CD8-positive, alpha-beta memory T cell (primary cell): ENCODE measurements at regions not wholly inside any gene's neighbourhood (a gene's known extent, or its start where the extent isn't known, plus 50 kb on each side); places are given as distances from the start of the nearest gene placed in this dataset.
A peak's percentile ranks its signal among the peaks of the same experiment; 100 is the strongest.

Source experiments
- CTCF ChIA-PET: fragments of 350-600 bp; sonication (Branson Sonifier 250); formaldehyde crosslinking; loops from one replicate; lab custom pipeline; 2021; ENCODE audit warnings: antibody characterized with exemption; lab: Charles Lee
- POLR2A ChIA-PET: fragments of 350-600 bp; sonication (Branson Sonifier 250); formaldehyde crosslinking; loops from one replicate; lab custom pipeline; 2021; ENCODE audit warnings: antibody characterized with exemption; lab: Charles Lee
- DNase-seq, 5 donors: peaks; one replicate each; pipeline versions ENCODE4 v3.0.0 to v3.0.0-alpha.2; 2020 to 2022; ENCODE audit warnings: mixed read lengths in 1 of 5
- H3K27ac ChIP-seq: one replicate; pipeline ENCODE4 v1.7.0; 2013; ENCODE audit warnings: low read depth, mild to moderate bottlenecking, low read length, moderate library complexity
- H3K27me3 ChIP-seq: 2 replicates; pipeline ENCODE4 v1.7.0; 2013; ENCODE audit warnings: low read length, mild to moderate bottlenecking; ENCODE audit not compliant: insufficient read depth, poor library complexity, severe bottlenecking
- H3K36me3 ChIP-seq: 2 replicates; pipeline ENCODE4 v1.7.0; 2013; ENCODE audit warnings: mild to moderate bottlenecking, low read length, moderate library complexity; ENCODE audit not compliant: insufficient read depth
- H3K4me1 ChIP-seq: 2 replicates; pipeline ENCODE4 v1.7.0; 2013; ENCODE audit warnings: mild to moderate bottlenecking, low read length, moderate library complexity; ENCODE audit not compliant: insufficient read depth
- H3K4me3 ChIP-seq: 2 replicates; pipeline ENCODE4 v1.7.0; 2013; ENCODE audit warnings: mild to moderate bottlenecking, low read length
- H3K9me3 ChIP-seq: 2 replicates; pipeline ENCODE4 v1.7.0; 2013; ENCODE audit warnings: mild to moderate bottlenecking, low read length
- H3K27ac Mint-ChIP-seq, 8 donors: one replicate each; pipeline ENCODE4 v1.8.0; 2020 to 2021; ENCODE audit warnings: mixed read lengths in 8 of 8, mild to moderate bottlenecking in 6 of 8, inconsistent platforms in 3 of 8, moderate library complexity in 3 of 8
- H3K27me3 Mint-ChIP-seq, 2 donors: one replicate each; pipeline ENCODE4 v1.8.0; 2020 to 2021; ENCODE audit warnings: mixed read lengths in 2 of 2, mild to moderate bottlenecking in 1 of 2, moderate library complexity in 1 of 2
- H3K36me3 Mint-ChIP-seq, 3 donors: one replicate each; pipeline ENCODE4 v1.8.0; 2020 to 2021; ENCODE audit warnings: mixed read lengths in 3 of 3, inconsistent platforms in 1 of 3, mild to moderate bottlenecking in 1 of 3
- H3K4me1 Mint-ChIP-seq, 3 donors: one replicate each; pipeline ENCODE4 v1.8.0; 2020 to 2021; ENCODE audit warnings: mixed read lengths in 3 of 3, inconsistent platforms in 1 of 3, mild to moderate bottlenecking in 1 of 3
- H3K4me3 Mint-ChIP-seq, 7 donors: one replicate each; pipeline ENCODE4 v1.8.0; 2020 to 2021; ENCODE audit warnings: mixed read lengths in 7 of 7, mild to moderate bottlenecking in 6 of 7, moderate library complexity in 4 of 7, inconsistent platforms in 2 of 7
- H3K9me3 Mint-ChIP-seq, 5 donors: one replicate each; pipeline ENCODE4 v1.8.0; 2020 to 2022; ENCODE audit warnings: mixed read lengths in 5 of 5, mild to moderate bottlenecking in 3 of 5, moderate library complexity in 2 of 5, inconsistent platforms in 1 of 5

DNA sequence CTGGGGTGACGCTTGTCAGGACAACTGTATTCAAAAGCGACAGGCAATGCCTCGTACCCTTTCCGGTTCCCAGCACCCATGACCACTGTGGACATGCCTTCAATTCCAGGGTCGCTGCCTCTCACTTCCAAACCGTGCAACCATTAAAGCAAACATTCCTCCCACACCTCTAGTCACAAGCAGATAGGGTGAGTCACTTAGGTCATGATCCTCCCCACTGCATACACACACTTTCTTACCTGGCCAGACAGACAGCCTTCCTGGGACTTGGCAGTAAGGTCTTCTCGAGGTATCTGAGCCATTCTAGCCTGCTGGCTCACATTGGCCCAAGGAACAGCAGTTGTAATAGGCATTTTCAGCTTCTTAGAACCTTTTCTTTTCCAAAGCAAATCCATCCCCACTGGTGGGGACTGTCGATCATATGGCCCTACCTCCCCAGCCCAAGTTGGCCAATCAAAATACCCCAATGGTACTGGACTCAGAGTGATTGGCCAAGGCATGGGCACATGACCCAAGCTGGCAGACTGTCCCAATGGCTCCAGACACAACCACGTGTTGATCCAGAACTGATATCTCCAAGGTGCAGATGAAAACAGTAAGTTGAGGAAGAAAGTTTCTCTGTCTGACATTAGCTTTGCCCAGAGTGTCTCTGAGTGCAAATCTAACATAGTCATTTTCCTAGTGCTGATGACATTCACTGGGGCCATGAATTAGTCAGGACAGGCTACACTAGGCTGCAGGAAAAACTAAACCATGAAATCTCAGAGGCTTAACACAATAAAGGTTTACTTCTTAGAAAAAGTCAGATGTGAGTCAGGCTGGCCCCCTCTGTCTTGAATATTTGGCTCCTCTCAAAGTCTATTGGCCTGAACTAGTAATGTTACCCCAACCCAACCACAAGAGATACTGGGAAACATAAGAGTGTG is 113.8 kb downstream of the RRAGC start:
- Mint-ChIP-seq H3K36me3 (no peaks in the 10 kb centered on the region), H3K27me3 (peaks cover 7 to 20% of the 10 kb centered on the region in 2 donors), H3K4me3 (no peak overlapping the region), H3K27ac (no peak overlapping the region), H3K4me1 (peaks cover 3 to 7% (median 6%) of the 10 kb centered on the region in 3 donors), H3K9me3 (no peaks in the 10 kb centered on the region)
- no peak for DNase-seq
- Histone ChIP-seq H3K4me3 (no peak overlapping the region), H3K9me3 (no peaks in the 10 kb centered on the region), H3K27ac (no peak overlapping the region), H3K36me3 (no peaks in the 10 kb centered on the region), H3K4me1 (no peaks in the 10 kb centered on the region), H3K27me3 (no peaks in the 10 kb centered on the region)
- ChIA-PET POLR2A (no interaction called here), CTCF (no interaction called here)

GRCh38 chr1:38744452-38745350 is 114.9 kb downstream of the RRAGC start:
- Histone ChIP-seq H3K4me1 (no peaks in the 10 kb centered on the region), H3K4me3 (no peak overlapping the region), H3K36me3 (no peaks in the 10 kb centered on the region), H3K27ac (no peak overlapping the region), H3K9me3 (no peaks in the 10 kb centered on the region), H3K27me3 (no peaks in the 10 kb centered on the region)
- ChIA-PET CTCF (no interaction called here), POLR2A (no interaction called here)
- H3K4me3 Mint-ChIP-seq, result no peak overlapping the region
- H3K9me3 Mint-ChIP-seq, result no peaks in the 10 kb centered on the region
- H3K4me1 Mint-ChIP-seq, result peaks cover 3 to 7% (median 6%) of the 10 kb centered on the region in 3 donors
- H3K36me3 Mint-ChIP-seq, result no peaks in the 10 kb centered on the region
- H3K27ac Mint-ChIP-seq, result no peak overlapping the region
- peaks cover 2 to 10% of the 10 kb centered on the region in 2 donors for H3K27me3 Mint-ChIP-seq
- no peak for DNase-seq

DNA sequence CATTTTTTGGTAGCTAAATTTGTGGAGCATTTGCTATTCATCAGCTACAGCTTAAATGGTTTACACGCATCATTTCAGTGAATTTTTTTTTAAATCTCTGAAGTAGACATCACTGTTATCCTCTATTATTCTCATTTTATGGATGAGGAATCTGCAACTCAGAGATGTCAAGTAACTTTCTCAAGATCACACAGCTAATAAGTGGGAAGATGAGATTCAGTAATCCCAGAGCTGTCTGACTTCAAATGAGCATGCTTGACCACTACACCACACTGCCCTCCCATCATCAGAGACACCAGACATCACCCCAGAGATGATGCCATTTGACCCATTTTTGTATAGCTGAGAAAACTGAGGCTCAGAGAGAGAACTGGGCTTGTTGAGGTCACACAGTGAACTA is 116.4 kb downstream of the RRAGC start:
- POLR2A ChIA-PET, result no interaction called here
- CTCF ChIA-PET, result no interaction called here
- DNase-seq, result no peak
- H3K36me3 Mint-ChIP-seq, result no peaks in the 10 kb centered on the region
- no peaks in the 10 kb centered on the region for H3K27me3 ChIP-seq
- no peak overlapping the region for H3K27ac Mint-ChIP-seq
- H3K9me3 ChIP-seq, result no peaks in the 10 kb centered on the region
- no peaks in the 10 kb centered on the region for H3K27me3 Mint-ChIP-seq
- H3K4me3 Mint-ChIP-seq, result no peak overlapping the region
- no peaks in the 10 kb centered on the region for H3K9me3 Mint-ChIP-seq
- H3K4me1 ChIP-seq, result no peaks in the 10 kb centered on the region
- no peak overlapping the region for H3K4me3 ChIP-seq
- peaks cover 3 to 7% (median 6%) of the 10 kb centered on the region in 3 donors for H3K4me1 Mint-ChIP-seq
- H3K27ac ChIP-seq, result no peak overlapping the region
- H3K36me3 ChIP-seq, result no peaks in the 10 kb centered on the region

GRCh38 chr1:38741341-38741740 is 118.2 kb downstream of the RRAGC start:
- H3K4me1 ChIP-seq, result no peaks in the 10 kb centered on the region
- Mint-ChIP-seq H3K36me3 (no peaks in the 10 kb centered on the region), H3K4me3 (peak overlapping the region in 1 of 7 donors; percentile 48), H3K9me3 (no peaks in the 10 kb centered on the region), H3K27me3 (peaks cover 0 to 4% of the 10 kb centered on the region in 2 donors), H3K27ac (peak overlapping the region in 1 of 8 donors; percentile 21), H3K4me1 (no peaks in the 10 kb centered on the region)
- no peak for DNase-seq
- ChIA-PET POLR2A (no interaction called here), CTCF (no interaction called here)
- no peak overlapping the region for H3K4me3 ChIP-seq
- no peaks in the 10 kb centered on the region for H3K9me3 ChIP-seq
- H3K27me3 ChIP-seq, result no peaks in the 10 kb centered on the region
- no peaks in the 10 kb centered on the region for H3K36me3 ChIP-seq
- H3K27ac ChIP-seq, result no peak overlapping the region

DNA sequence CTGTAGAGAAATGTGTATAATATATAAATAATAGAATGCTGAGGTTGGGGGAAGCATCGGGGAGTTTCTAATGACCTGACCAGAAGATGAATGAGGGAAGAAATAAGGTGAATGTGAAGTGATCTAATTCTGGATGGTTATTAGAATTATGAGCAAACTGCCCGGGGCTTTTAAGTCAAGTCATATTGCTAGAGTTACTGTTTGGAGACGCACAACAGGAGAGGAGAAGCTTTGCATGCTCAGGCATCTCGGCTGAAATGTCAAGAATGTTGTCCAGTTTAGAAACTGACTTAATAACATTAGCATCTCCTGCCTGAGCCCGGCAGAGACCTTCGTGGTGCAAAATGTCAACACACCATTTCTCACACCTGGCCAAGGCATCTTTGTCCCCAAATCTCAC is 119.1 kb downstream of the RRAGC start:
- H3K27me3 Mint-ChIP-seq, result peaks cover 2 to 7% of the 10 kb centered on the region in 2 donors
- no peaks in the 10 kb centered on the region for H3K4me1 ChIP-seq
- H3K4me1 Mint-ChIP-seq, result no peaks in the 10 kb centered on the region
- no peak overlapping the region for H3K27ac Mint-ChIP-seq
- H3K27me3 ChIP-seq, result no peaks in the 10 kb centered on the region
- H3K9me3 Mint-ChIP-seq, result no peaks in the 10 kb centered on the region
- no peak overlapping the region for H3K4me3 Mint-ChIP-seq
- H3K9me3 ChIP-seq, result no peaks in the 10 kb centered on the region
- H3K4me3 ChIP-seq, result no peak overlapping the region
- DNase-seq, result no peak
- no peaks in the 10 kb centered on the region for H3K36me3 ChIP-seq
- no peaks in the 10 kb centered on the region for H3K36me3 Mint-ChIP-seq
- H3K27ac ChIP-seq, result no peak overlapping the region
- CTCF ChIA-PET, result no interaction called here
- POLR2A ChIA-PET, result no interaction called here

DNA sequence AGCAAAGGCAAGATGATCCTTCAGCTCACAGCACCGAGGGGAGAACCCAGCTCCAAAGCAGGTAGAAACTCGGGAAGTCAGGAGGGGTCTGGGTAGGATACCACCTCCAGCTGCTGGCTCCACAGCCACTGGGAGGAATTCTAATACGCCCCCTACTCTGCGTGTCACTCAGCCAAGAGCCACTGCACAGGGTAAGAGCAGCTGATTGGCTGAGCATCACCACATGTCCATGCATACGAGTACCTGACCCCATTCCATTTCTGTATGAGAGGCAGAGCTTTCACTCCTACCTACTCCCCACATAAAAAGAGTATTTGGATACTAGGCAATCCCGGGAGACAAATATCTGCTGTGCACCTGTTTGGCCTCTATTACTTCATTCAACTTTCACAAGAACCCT is 121.4 kb downstream of the RRAGC start:
- Histone ChIP-seq H3K9me3 (no peaks in the 10 kb centered on the region), H3K4me1 (no peaks in the 10 kb centered on the region), H3K4me3 (no peak overlapping the region), H3K27ac (no peak overlapping the region), H3K36me3 (no peaks in the 10 kb centered on the region), H3K27me3 (no peaks in the 10 kb centered on the region)
- ChIA-PET CTCF (no interaction called here), POLR2A (no interaction called here)
- H3K27ac Mint-ChIP-seq, result no peak overlapping the region
- no peak for DNase-seq
- H3K36me3 Mint-ChIP-seq, result no peaks in the 10 kb centered on the region
- no peak overlapping the region for H3K4me3 Mint-ChIP-seq
- H3K4me1 Mint-ChIP-seq, result no peaks in the 10 kb centered on the region
- peaks cover 0 to 3% (median 0%) of the 10 kb centered on the region in 5 donors for H3K9me3 Mint-ChIP-seq
- peaks cover 8 to 27% of the 10 kb centered on the region in 2 donors for H3K27me3 Mint-ChIP-seq

GRCh38 chr1:38736399-38736798 is 123.2 kb downstream of the RRAGC start:
- Mint-ChIP-seq H3K27me3 (peaks cover 13 to 44% of the 10 kb centered on the region in 2 donors), H3K9me3 (peaks cover 0 to 3% (median 0%) of the 10 kb centered on the region in 5 donors), H3K4me1 (no peaks in the 10 kb centered on the region), H3K4me3 (no peak overlapping the region), H3K36me3 (no peaks in the 10 kb centered on the region), H3K27ac (no peak overlapping the region)
- POLR2A ChIA-PET, result no interaction called here
- H3K27me3 ChIP-seq, result no peaks in the 10 kb centered on the region
- CTCF ChIA-PET, result no interaction called here
- H3K36me3 ChIP-seq, result no peaks in the 10 kb centered on the region
- H3K4me3 ChIP-seq, result no peak overlapping the region
- H3K9me3 ChIP-seq, result no peaks in the 10 kb centered on the region
- no peak for DNase-seq
- no peaks in the 10 kb centered on the region for H3K4me1 ChIP-seq
- H3K27ac ChIP-seq, result no peak overlapping the region

DNA sequence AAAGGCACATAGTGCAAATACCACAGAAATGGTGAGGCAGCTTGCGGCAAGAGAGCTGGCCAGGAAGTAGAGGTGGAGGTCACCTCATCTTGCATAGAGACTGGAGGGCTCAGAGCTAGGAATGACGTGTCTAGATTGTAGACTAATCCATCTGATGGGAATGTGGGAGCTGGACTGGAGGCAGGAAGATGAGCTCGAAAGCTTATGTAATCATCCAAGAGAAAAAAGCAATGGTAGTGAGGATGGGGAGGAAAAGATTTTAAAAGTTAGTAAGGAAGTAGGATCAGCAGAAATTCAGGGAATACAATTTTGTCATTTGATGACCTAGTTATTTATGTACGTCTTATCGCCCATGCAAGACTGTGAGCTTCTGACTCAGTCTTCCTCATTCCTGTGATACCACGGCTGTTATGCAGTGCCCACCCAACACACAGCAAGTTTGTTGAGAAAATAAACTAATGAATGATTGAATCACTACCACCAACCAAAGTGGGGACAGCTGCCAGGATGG is 123.9 kb downstream of the RRAGC start:
- Histone ChIP-seq H3K4me1 (no peaks in the 10 kb centered on the region), H3K27ac (no peak overlapping the region), H3K9me3 (no peaks in the 10 kb centered on the region), H3K27me3 (no peaks in the 10 kb centered on the region), H3K4me3 (no peak overlapping the region), H3K36me3 (no peaks in the 10 kb centered on the region)
- ChIA-PET POLR2A (no interaction called here), CTCF (no interaction called here)
- Mint-ChIP-seq H3K27ac (no peak overlapping the region), H3K9me3 (peaks cover 0 to 3% (median 0%) of the 10 kb centered on the region in 5 donors), H3K4me3 (no peak overlapping the region), H3K27me3 (peaks cover 13 to 50% of the 10 kb centered on the region in 2 donors), H3K4me1 (no peaks in the 10 kb centered on the region), H3K36me3 (no peaks in the 10 kb centered on the region)
- DNase-seq, result no peak
